Ishikawa (cell line): ENCODE measurements at regions not wholly inside any gene's neighbourhood (a gene's known extent, or its start where the extent isn't known, plus 50 kb on each side); places are given as distances from the start of the nearest gene placed in this dataset.

Experiments
- RAD21 ChIP-seq: IDR thresholded peaks from 2 replicates; pipeline ENCODE4 v1.6.1; 2012; ENCODE audit warnings: low read depth
- TEAD4 ChIP-seq: IDR thresholded peaks from 2 replicates; pipeline ENCODE4 v1.6.1; 2012

DNA sequence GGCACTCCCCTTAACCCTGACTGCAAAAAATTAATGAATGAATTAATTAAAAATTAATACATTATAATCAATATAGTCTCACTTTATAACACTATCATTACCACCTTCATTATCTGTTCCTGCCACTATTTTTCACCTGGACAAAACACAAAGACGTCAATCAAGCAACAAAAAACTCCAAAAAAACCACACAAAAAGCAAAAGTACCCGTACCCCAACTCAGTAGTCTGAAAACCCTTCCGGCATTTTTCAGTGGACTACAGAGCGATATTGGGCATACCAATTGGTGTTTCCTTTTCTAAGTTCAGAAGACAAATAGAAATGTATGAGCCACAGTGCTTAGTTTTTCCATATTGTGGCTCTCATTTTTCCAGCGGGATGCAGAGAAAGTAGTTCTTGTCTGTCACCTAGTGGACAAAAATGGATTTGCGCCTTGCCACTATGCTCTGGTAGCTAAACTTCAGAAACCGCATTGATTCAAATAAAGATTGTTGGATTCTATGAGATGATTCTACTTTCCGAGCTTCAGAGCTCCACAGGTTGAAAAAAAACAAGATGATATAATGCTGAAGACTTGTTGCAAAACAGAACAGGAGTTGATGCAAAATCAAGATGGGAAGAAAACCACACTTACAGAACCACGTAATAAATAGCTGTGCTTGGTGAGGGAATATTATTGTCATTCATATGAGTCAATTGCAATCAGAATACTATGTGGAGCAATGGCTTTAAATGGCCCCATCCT lies 50.6 kb upstream of the ITGB1 start:
- no peak for TF ChIP-seq TEAD4
- TF ChIP-seq RAD21 = peak; percentile 99
